ENCODE measurements at regions not wholly inside any gene's neighbourhood (a gene's known extent, or its start where the extent isn't known, plus 50 kb on each side); places are given as distances from the start of the nearest gene placed in this dataset.

- intact Hi-C loops (cut with DNase I), result no loop called here
- Histone ChIP-seq H3K4me1 (no peaks in the 10 kb centered on the region), H3K36me3 (no peaks in the 10 kb centered on the region), H3K27ac (no peak overlapping the region), H3K4me3 (no peak overlapping the region), H3K27me3 (no peaks in the 10 kb centered on the region), H3K9me3 (no peaks in the 10 kb centered on the region)
- no peak for DNase-seq (ENCODE audit: low spot score in 2 of 2)
- no peak for TF ChIP-seq CTCF (IDR thresholded peaks at IDR 0.05)
These were observed 256.3 kb upstream of the PKDCC start for GRCh38 chr2:41791523-41791922.

- intact Hi-C loops (cut with DNase I), result no loop called here
- no peak overlapping the region for H3K4me3 ChIP-seq
- no peaks in the 10 kb centered on the region for H3K27me3 ChIP-seq
- H3K9me3 ChIP-seq, result peaks cover 0 to 18% of the 10 kb centered on the region in 2 donors
- no peak for DNase-seq (ENCODE audit: low spot score in 2 of 2)
- no peak overlapping the region for H3K27ac ChIP-seq
- H3K4me1 ChIP-seq, result no peaks in the 10 kb centered on the region
- TF ChIP-seq CTCF (IDR thresholded peaks at IDR 0.05), result no peak
- no peaks in the 10 kb centered on the region for H3K36me3 ChIP-seq
These were observed 244.5 kb upstream of the PKDCC start for GRCh38 chr2:41803361-41803760.

DNA sequence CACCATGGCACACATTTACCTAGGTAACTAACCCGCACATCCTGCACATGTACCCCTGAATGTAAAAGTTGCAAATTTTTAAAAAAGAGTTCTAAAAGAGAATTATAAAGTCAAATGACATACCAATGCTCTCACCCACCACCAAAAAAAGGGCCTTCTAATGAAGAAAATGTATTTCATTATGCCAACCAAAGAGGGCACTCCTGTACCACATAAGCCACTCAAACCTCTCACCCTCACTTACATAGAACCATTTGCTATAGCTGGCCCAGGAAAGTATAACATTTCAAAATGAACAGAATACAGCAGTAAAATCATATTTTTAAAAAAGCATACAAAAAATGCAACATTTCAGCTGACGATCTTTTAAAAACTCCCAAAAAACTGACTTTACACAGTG lies 241.5 kb upstream of the PKDCC start:
- intact Hi-C loops (cut with DNase I), result no loop called here
- DNase-seq (ENCODE audit: low spot score in 2 of 2), result no peak
- Histone ChIP-seq H3K4me1 (no peaks in the 10 kb centered on the region), H3K4me3 (no peak overlapping the region), H3K27me3 (no peaks in the 10 kb centered on the region), H3K27ac (no peak overlapping the region), H3K36me3 (no peaks in the 10 kb centered on the region), H3K9me3 (peaks cover 0 to 10% of the 10 kb centered on the region in 2 donors)
- no peak for TF ChIP-seq CTCF (IDR thresholded peaks at IDR 0.05)

DNA sequence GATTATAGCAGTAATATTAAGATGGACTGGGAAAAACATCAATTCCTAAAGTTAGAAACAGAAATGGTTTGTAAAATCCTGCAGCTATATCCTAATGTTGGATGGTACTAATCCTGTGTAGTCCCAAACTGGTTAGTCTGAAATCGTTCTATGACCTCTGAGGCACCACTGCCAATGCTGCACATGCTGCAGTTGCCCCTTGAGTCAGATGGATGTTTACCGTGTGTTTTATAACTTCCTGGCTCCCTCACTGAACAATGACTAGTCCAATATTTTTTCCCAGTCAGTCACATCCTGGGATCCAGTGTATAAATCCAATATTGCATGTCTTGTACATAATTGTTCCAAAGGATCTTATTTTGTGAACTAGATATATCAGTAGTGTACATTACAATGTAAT lies 226.7 kb upstream of the PKDCC start:
- no peak for DNase-seq (ENCODE audit: low spot score in 2 of 2)
- H3K4me1 ChIP-seq, result no peaks in the 10 kb centered on the region
- H3K27ac ChIP-seq, result no peak overlapping the region
- TF ChIP-seq CTCF (IDR thresholded peaks at IDR 0.05), result no peak
- H3K27me3 ChIP-seq, result no peaks in the 10 kb centered on the region
- no peak overlapping the region for H3K4me3 ChIP-seq
- peaks cover 0 to 10% of the 10 kb centered on the region in 2 donors for H3K9me3 ChIP-seq
- no peaks in the 10 kb centered on the region for H3K36me3 ChIP-seq
- intact Hi-C loops (cut with DNase I), result no loop called here

- DNase-seq (ENCODE audit: low spot score in 2 of 2), result no peak
- H3K4me1 ChIP-seq, result no peaks in the 10 kb centered on the region
- intact Hi-C loops (cut with DNase I), result no loop called here
- H3K27me3 ChIP-seq, result no peaks in the 10 kb centered on the region
- no peaks in the 10 kb centered on the region for H3K9me3 ChIP-seq
- no peak overlapping the region for H3K27ac ChIP-seq
- H3K4me3 ChIP-seq, result no peak overlapping the region
- H3K36me3 ChIP-seq, result no peaks in the 10 kb centered on the region
- TF ChIP-seq CTCF (IDR thresholded peaks at IDR 0.05), result no peak
These were observed 220.9 kb upstream of the PKDCC start for GRCh38 chr2:41826921-41827320.

DNA sequence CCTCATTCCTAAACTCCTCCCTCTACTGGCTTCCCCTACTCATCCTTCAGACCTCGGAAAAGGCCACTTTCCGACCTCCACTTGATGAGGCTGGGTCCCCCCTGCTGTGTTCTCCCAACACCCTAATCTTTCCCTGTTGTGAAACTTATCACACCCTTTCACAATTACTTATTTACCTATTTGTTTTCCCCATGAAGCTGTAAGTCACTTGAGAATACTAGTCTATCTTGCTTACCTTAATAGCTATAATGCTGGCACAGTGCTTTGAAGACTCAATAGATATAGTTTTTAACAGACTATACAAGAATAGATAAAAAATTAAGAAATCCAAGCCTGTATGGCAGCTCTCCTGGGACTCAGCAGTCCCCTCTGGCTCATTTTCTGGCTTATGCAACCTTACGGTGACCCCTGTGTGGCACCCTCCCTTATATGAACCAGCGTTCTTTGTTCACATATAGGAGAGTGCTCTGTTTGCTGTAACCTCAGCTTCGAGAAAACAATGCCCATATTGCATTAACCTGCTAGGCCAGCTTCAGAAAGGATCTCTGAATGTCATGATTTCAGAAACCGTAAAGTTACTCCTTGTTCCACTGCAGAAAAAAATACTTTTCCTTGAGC lies 220.4 kb upstream of the PKDCC start:
- no peak for TF ChIP-seq CTCF (IDR thresholded peaks at IDR 0.05)
- intact Hi-C loops (cut with DNase I), result no loop called here
- Histone ChIP-seq H3K36me3 (no peaks in the 10 kb centered on the region), H3K27me3 (no peaks in the 10 kb centered on the region), H3K9me3 (no peaks in the 10 kb centered on the region), H3K27ac (no peak overlapping the region), H3K4me3 (no peak overlapping the region), H3K4me1 (no peaks in the 10 kb centered on the region)
- DNase-seq (ENCODE audit: low spot score in 2 of 2), result no peak

Measured in ascending aorta (tissue), 2 donors.